ENCODE measurements at regions not wholly inside any gene's neighbourhood (a gene's known extent, or its start where the extent isn't known, plus 50 kb on each side); places are given as distances from the start of the nearest gene placed in this dataset.

GRCh38 chr6:156389296-156389695, 387.9 kb upstream of the ARID1B start:
- H3K36me3 ChIP-seq (ENCODE audit: insufficient read depth): no peaks in the 10 kb centered on the region
- no peaks in the 10 kb centered on the region for H3K36me3 Mint-ChIP-seq (ENCODE audit: low read depth)
- peaks cover 22% of the 10 kb centered on the region for H3K4me1 Mint-ChIP-seq
- no peak overlapping the region for H3K27ac ChIP-seq (ENCODE audit: low read depth)
- H3K4me1 ChIP-seq (ENCODE audit: insufficient read depth): peaks cover 13% of the 10 kb centered on the region
- H3K27me3 Mint-ChIP-seq (ENCODE audit: insufficient read depth, low read depth, poor library complexity): peaks cover 2% of the 10 kb centered on the region
- no peak overlapping the region for H2AFZ ChIP-seq
- no peaks in the 10 kb centered on the region for H3K9me3 Mint-ChIP-seq
- H3K4me3 ChIP-seq: no peak overlapping the region
- H3K79me2 ChIP-seq (replicated peaks; ENCODE audit: insufficient read depth): no peaks in the 10 kb centered on the region
- H4K20me1 ChIP-seq (replicated peaks; ENCODE audit: insufficient read depth): no peaks in the 10 kb centered on the region
- ATAC-seq (no peak), DNase-seq (ENCODE audit: low spot score) (no peak)
- no peaks in the 10 kb centered on the region for H3F3A ChIP-seq (replicated peaks; ENCODE audit: low read depth)
- no peak overlapping the region for H3K4me2 ChIP-seq
- H3K9me2 ChIP-seq (ENCODE audit: insufficient read depth): peaks cover 10% of the 10 kb centered on the region
- no peak overlapping the region for H3K4me3 Mint-ChIP-seq
- TF ChIP-seq ZNF331 (CRISPR knock-in tag; IDR thresholded peaks at IDR 0.05; ENCODE audit: low read depth) (no peak), JUNB (IDR thresholded peaks at IDR 0.05; ENCODE audit: unreplicated experiment) (no peak), ZNF114 (CRISPR knock-in tag; IDR thresholded peaks at IDR 0.05) (no peak), ETS1 (IDR thresholded peaks at IDR 0.05) (no peak), EZH2 (IDR thresholded peaks at IDR 0.05; ENCODE audit: low read depth, unreplicated experiment) (no peak), EZH2phosphoT487 (IDR thresholded peaks at IDR 0.05; ENCODE audit: unreplicated experiment) (no peak)
- H3K27ac Mint-ChIP-seq: no peak overlapping the region
- H3K27me3 ChIP-seq (ENCODE audit: insufficient read depth): no peaks in the 10 kb centered on the region

DNA sequence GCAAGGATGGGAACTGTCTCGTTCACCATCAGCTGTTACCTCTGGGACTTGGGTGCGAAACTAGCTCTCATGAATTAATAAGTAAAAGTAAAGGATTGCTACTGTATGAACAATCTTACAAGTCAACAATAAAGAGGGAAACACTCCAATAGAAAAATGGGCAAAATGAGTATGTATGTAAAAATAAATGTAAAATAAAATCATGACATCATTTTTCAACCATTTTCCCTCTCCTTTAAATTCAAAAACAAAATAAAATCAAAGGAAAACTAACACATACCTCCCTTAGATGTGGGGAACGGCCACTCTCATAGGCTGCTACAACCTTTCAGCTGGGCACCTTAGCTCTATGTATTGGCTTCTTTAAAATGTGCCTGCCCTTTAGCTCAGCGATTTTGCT, 389.7 kb upstream of the ARID1B start:
- H2AFZ ChIP-seq: no peak overlapping the region
- no peak overlapping the region for H3K4me2 ChIP-seq
- Mint-ChIP-seq H3K4me1 (peaks cover 19% of the 10 kb centered on the region), H3K4me3 (no peak overlapping the region), H3K27ac (no peak overlapping the region), H3K36me3 (ENCODE audit: low read depth) (no peaks in the 10 kb centered on the region), H3K27me3 (ENCODE audit: insufficient read depth, low read depth, poor library complexity) (peaks cover 2% of the 10 kb centered on the region), H3K9me3 (no peaks in the 10 kb centered on the region)
- no peaks in the 10 kb centered on the region for H3K36me3 ChIP-seq (ENCODE audit: insufficient read depth)
- H3K79me2 ChIP-seq (replicated peaks; ENCODE audit: insufficient read depth): no peaks in the 10 kb centered on the region
- ATAC-seq (no peak), DNase-seq (ENCODE audit: low spot score) (no peak)
- H3K27ac ChIP-seq (ENCODE audit: low read depth): no peak overlapping the region
- peaks cover 13% of the 10 kb centered on the region for H3K4me1 ChIP-seq (ENCODE audit: insufficient read depth)
- H3K4me3 ChIP-seq: no peak overlapping the region
- 0 out of 2 replicates have a peak, but pooled peaks cover 4% of the 10 kb centered on the region for H3K9me2 ChIP-seq (ENCODE audit: insufficient read depth)
- H3K27me3 ChIP-seq (ENCODE audit: insufficient read depth): no peaks in the 10 kb centered on the region
- no peaks in the 10 kb centered on the region for H3F3A ChIP-seq (replicated peaks; ENCODE audit: low read depth)
- H4K20me1 ChIP-seq (replicated peaks; ENCODE audit: insufficient read depth): no peaks in the 10 kb centered on the region
- no peak for TF ChIP-seq EZH2phosphoT487 (IDR thresholded peaks at IDR 0.05; ENCODE audit: unreplicated experiment)
- TF ChIP-seq POLR2AphosphoS5 (IDR thresholded peaks at IDR 0.05; ENCODE audit: low read depth): no peak
- TF ChIP-seq REST (IDR thresholded peaks at IDR 0.05; ENCODE audit: unreplicated experiment): no peak
- TF ChIP-seq ZNF462 (CRISPR knock-in tag; IDR thresholded peaks at IDR 0.05): no peak
- TF ChIP-seq EZH2 (IDR thresholded peaks at IDR 0.05; ENCODE audit: low read depth, unreplicated experiment): no peak
- no peak for TF ChIP-seq CTCF (conservative IDR thresholded peaks at IDR 0.05; ENCODE audit: low read depth in 2 of 2)

Measured in GM23338 (cell line).